ENCODE measurements at regions not wholly inside any gene's neighbourhood (a gene's known extent, or its start where the extent isn't known, plus 50 kb on each side); places are given as distances from the start of the nearest gene placed in this dataset.

DNA sequence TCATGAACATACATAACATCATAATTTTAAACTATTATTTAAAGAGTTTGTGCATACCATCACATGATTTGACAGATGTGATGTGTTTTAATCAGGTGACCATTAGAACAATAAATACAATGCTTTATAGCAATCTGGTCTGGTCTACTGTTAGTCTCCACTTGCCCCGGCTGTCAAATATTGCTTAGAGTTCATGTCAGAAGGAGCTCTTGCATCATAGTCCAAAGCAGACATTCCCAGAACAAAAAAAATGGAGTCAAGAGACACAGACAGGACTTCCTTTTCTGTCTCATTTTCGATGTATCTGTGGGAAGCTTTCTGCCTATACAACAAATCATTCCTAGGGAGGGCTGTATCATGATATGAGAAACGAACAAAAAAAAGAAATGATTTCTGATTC lies 979.2 kb upstream of the WWC1 start:
- WGBS (ENCODE audit: low lambda C conversion rate, missing lambda C conversion rate) = 85% methylated on average over 3 of the region's 3 CpGs
- no peaks in the 10 kb centered on the region for H3K4me1 ChIP-seq (ENCODE audit: insufficient read depth)
- no peaks in the 10 kb centered on the region for H3K9me3 ChIP-seq (ENCODE audit: low read depth)
- H3K4me2 ChIP-seq = no peak overlapping the region
- no peaks in the 10 kb centered on the region for H3K36me3 ChIP-seq (replicated peaks; ENCODE audit: insufficient read depth, low read depth)
- no peak overlapping the region for H3K27ac ChIP-seq
- H3K4me3 ChIP-seq = no peak overlapping the region
- H3K79me2 ChIP-seq = no peaks in the 10 kb centered on the region
- no peaks in the 10 kb centered on the region for H3K9me2 ChIP-seq (replicated peaks; ENCODE audit: insufficient read depth)
- TF ChIP-seq, protein P1, sequence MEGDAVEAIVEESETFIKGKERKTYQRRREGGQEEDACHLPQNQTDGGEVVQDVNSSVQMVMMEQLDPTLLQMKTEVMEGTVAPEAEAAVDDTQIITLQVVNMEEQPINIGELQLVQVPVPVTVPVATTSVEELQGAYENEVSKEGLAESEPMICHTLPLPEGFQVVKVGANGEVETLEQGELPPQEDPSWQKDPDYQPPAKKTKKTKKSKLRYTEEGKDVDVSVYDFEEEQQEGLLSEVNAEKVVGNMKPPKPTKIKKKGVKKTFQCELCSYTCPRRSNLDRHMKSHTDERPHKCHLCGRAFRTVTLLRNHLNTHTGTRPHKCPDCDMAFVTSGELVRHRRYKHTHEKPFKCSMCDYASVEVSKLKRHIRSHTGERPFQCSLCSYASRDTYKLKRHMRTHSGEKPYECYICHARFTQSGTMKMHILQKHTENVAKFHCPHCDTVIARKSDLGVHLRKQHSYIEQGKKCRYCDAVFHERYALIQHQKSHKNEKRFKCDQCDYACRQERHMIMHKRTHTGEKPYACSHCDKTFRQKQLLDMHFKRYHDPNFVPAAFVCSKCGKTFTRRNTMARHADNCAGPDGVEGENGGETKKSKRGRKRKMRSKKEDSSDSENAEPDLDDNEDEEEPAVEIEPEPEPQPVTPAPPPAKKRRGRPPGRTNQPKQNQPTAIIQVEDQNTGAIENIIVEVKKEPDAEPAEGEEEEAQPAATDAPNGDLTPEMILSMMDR (IDR thresholded peaks at IDR 0.05; ENCODE audit: poor library complexity) = no peak
- TF ChIP-seq EZH2phosphoT487 (IDR thresholded peaks at IDR 0.05; ENCODE audit: low read depth, severe bottlenecking, unreplicated experiment) (no peak), EZH2 (IDR thresholded peaks at IDR 0.05; ENCODE audit: borderline replicate concordance) (no peak)
- H2AFZ ChIP-seq = no peak overlapping the region
- no peaks in the 10 kb centered on the region for H4K20me1 ChIP-seq (ENCODE audit: insufficient read depth, poor library complexity, severe bottlenecking)
- H3K27me3 ChIP-seq = no peaks in the 10 kb centered on the region
- DNase-seq (ENCODE audit: low spot score) = no peak

DNA sequence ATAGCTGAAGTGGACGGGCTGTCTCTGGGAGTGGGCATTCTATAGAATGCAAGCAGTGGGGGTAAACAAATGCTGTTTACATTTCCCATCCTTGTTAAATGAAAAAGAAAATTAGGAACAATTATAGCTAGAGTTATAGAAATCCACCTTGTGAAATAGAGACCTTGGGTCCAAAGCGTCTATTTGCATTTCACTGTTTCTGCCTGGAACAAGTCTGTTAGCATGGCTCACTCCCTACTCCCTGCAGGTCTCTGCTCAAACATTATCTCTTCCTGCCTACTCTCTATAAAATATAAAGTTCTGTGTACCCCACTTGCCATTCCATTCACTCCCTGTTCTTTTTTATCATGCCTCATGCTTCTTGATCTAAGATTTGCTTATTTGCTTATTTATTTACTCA lies 975.7 kb upstream of the WWC1 start:
- TF ChIP-seq EZH2phosphoT487 (IDR thresholded peaks at IDR 0.05; ENCODE audit: low read depth, severe bottlenecking, unreplicated experiment) (no peak), EZH2 (IDR thresholded peaks at IDR 0.05; ENCODE audit: borderline replicate concordance) (no peak)
- TF ChIP-seq, protein P1 (IDR thresholded peaks at IDR 0.05; ENCODE audit: poor library complexity) = no peak
- no peak for DNase-seq (ENCODE audit: low spot score)
- WGBS (ENCODE audit: low lambda C conversion rate, missing lambda C conversion rate) = 67% methylated on average over 2 of the region's 2 CpGs

DNA sequence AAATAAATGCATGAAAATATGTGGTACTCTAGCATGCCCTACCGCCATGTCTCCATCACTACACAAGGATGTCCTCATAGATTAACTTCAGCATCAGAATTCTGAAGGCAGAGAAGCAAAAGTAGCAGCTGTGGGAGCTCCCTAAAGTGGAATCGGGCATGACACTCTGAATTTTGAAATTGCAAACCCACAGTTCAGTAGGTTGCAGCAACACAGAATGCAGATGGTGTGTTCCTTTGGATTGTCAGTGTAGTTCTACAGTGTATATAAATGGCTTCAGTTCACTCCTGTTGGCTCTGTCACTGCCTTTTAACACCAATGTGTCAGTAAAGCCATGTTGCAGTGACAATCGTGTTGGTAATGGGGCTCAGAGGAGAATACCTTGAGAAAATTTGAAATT lies 973.6 kb upstream of the WWC1 start:
- no peak overlapping the region for H2AFZ ChIP-seq
- H3K9me2 ChIP-seq (replicated peaks; ENCODE audit: insufficient read depth) = no peaks in the 10 kb centered on the region
- TF ChIP-seq EZH2phosphoT487 (IDR thresholded peaks at IDR 0.05; ENCODE audit: low read depth, severe bottlenecking, unreplicated experiment) = no peak
- TF ChIP-seq EZH2 (IDR thresholded peaks at IDR 0.05; ENCODE audit: borderline replicate concordance) = no peak
- TF ChIP-seq, protein P1 (IDR thresholded peaks at IDR 0.05; ENCODE audit: poor library complexity) = no peak
- no peaks in the 10 kb centered on the region for H3K27me3 ChIP-seq
- H3K79me2 ChIP-seq = no peaks in the 10 kb centered on the region
- DNase-seq (ENCODE audit: low spot score) = no peak
- 83% methylated on average over 3 of the region's 3 CpGs for WGBS (ENCODE audit: low lambda C conversion rate, missing lambda C conversion rate)
- no peaks in the 10 kb centered on the region for H3K4me1 ChIP-seq (ENCODE audit: insufficient read depth)
- H4K20me1 ChIP-seq (ENCODE audit: insufficient read depth, poor library complexity, severe bottlenecking) = no peaks in the 10 kb centered on the region
- no peak overlapping the region for H3K4me3 ChIP-seq
- H3K9me3 ChIP-seq (ENCODE audit: low read depth) = no peaks in the 10 kb centered on the region
- no peaks in the 10 kb centered on the region for H3K36me3 ChIP-seq (replicated peaks; ENCODE audit: insufficient read depth, low read depth)
- H3K4me2 ChIP-seq = no peak overlapping the region
- H3K27ac ChIP-seq = no peak overlapping the region

More for the DNA sequence above, 975.7 kb upstream of the WWC1 start:
- H3K9me2 ChIP-seq (replicated peaks; ENCODE audit: insufficient read depth) = no peaks in the 10 kb centered on the region
- H3K27me3 ChIP-seq = no peaks in the 10 kb centered on the region
- H3K4me3 ChIP-seq = no peak overlapping the region
- H3K27ac ChIP-seq = no peak overlapping the region
- H4K20me1 ChIP-seq (ENCODE audit: insufficient read depth, poor library complexity, severe bottlenecking) = no peaks in the 10 kb centered on the region
- H3K4me1 ChIP-seq (ENCODE audit: insufficient read depth) = no peaks in the 10 kb centered on the region
- no peak overlapping the region for H3K4me2 ChIP-seq
- no peaks in the 10 kb centered on the region for H3K9me3 ChIP-seq (ENCODE audit: low read depth)
- no peaks in the 10 kb centered on the region for H3K79me2 ChIP-seq
- no peak overlapping the region for H2AFZ ChIP-seq
- H3K36me3 ChIP-seq (replicated peaks; ENCODE audit: insufficient read depth, low read depth) = no peaks in the 10 kb centered on the region

DNA sequence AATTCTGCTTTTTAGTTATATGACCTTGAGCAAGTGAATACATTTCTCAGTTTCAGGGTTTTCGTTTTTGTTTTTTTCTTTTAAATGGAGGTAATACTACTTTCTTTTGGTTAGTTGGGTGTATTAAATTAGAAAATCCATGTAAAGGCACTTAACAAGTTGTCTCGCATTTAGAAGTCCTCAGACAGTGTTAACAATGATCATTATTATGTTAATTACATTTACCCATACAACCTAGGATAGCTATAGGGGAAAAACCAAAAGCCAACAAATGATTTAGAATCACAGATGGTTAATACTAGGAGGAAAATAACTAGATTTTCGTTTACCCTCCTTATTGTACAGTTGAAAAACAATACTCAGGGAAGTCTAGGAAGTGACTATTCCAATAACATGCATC lies 972.2 kb upstream of the WWC1 start:
- Histone ChIP-seq H2AFZ (no peak overlapping the region), H3K9me3 (ENCODE audit: low read depth) (no peaks in the 10 kb centered on the region), H3K4me2 (no peak overlapping the region), H3K4me3 (no peak overlapping the region), H3K4me1 (ENCODE audit: insufficient read depth) (no peaks in the 10 kb centered on the region), H4K20me1 (ENCODE audit: insufficient read depth, poor library complexity, severe bottlenecking) (no peaks in the 10 kb centered on the region), H3K27me3 (no peaks in the 10 kb centered on the region), H3K27ac (no peak overlapping the region), H3K36me3 (replicated peaks; ENCODE audit: insufficient read depth, low read depth) (no peaks in the 10 kb centered on the region), H3K9me2 (replicated peaks; ENCODE audit: insufficient read depth) (no peaks in the 10 kb centered on the region), H3K79me2 (no peaks in the 10 kb centered on the region)
- TF ChIP-seq EZH2 (IDR thresholded peaks at IDR 0.05; ENCODE audit: borderline replicate concordance) (no peak), EZH2phosphoT487 (IDR thresholded peaks at IDR 0.05; ENCODE audit: low read depth, severe bottlenecking, unreplicated experiment) (no peak)
- TF ChIP-seq, protein P1 (IDR thresholded peaks at IDR 0.05; ENCODE audit: poor library complexity) = no peak
- WGBS (ENCODE audit: low lambda C conversion rate, missing lambda C conversion rate) = 82% methylated on average over 3 of the region's 3 CpGs
- DNase-seq (ENCODE audit: low spot score) = no peak

Data from hepatocyte (in vitro differentiated cells).